ENCODE measurements at regions not wholly inside any gene's neighbourhood (a gene's known extent, or its start where the extent isn't known, plus 50 kb on each side); places are given as distances from the start of the nearest gene placed in this dataset.

DNA sequence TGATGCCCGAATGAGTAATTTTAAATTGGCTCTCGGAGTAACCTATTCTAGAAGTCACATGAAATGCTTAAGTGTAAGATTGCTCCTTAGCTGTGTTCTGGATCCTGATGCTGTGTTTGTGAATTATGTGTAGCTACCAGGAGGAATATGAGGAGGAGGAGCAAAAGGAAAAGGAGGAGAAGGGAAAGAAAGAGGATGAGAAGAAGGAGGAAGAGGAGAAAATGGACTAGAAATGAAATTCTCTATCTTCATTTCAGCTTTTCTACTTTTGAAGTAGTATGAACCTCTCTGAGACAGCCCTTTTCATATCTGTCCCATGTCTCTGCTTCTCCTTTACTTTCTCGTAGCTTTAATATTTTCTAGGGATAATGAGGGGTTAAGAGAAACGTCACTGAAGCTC lies 119.4 kb upstream of the ACTBL2 start:
- Histone ChIP-seq H4K8ac (ENCODE audit: extremely low read depth, insufficient read depth, low read length) (no peak overlapping the region), H2AFZ (ENCODE audit: low read length) (no peak overlapping the region), H3K79me2 (ENCODE audit: control insufficient read depth in 1 of 2, insufficient read depth in 2 of 2, low read length in 2 of 2) (no peaks in the 10 kb centered on the region), H3K14ac (ENCODE audit: insufficient read length) (no peak overlapping the region), H3K18ac (ENCODE audit: extremely low read depth, low read length) (no peak overlapping the region), H4K5ac (ENCODE audit: insufficient read length, low read depth, low read length) (no peak overlapping the region), H3K23ac (ENCODE audit: insufficient read length) (no peak overlapping the region), H3K4me1 (replicated peaks in 1 of 4; ENCODE audit: control insufficient read depth in 3 of 4, insufficient read depth in 4 of 4, low read length in 3 of 4) (no peaks in the 10 kb centered on the region), H3K23me2 (ENCODE audit: low read depth, low read length) (peaks cover 2% of the 10 kb centered on the region; the same call in 1 of the 2 replicates), H2BK20ac (ENCODE audit: low read length) (no peak overlapping the region), H3K27ac (ENCODE audit: low read depth, low read length) (no peak overlapping the region), H4K20me1 (replicated peaks in 1 of 2; ENCODE audit: control insufficient read depth in 1 of 2, insufficient read depth in 2 of 2, low read length in 2 of 2) (no peaks in the 10 kb centered on the region), H3K4me3 (ENCODE audit: extremely low read depth in 1 of 4, insufficient read depth in 2 of 4, low read depth in 3 of 4, low read length in 4 of 4) (no peak overlapping the region), H3K4ac (replicated peaks; ENCODE audit: insufficient read length, low read depth, low read length) (no peak overlapping the region), H4K91ac (replicated peaks; ENCODE audit: insufficient read length, low read length) (no peak overlapping the region), H3K56ac (replicated peaks; ENCODE audit: insufficient read length, low read depth, low read length) (no peak overlapping the region), H3K27me3 (replicated peaks in 1 of 4; ENCODE audit: control insufficient read depth in 3 of 4, extremely low read depth in 1 of 4, insufficient read depth in 3 of 4, low read length in 3 of 4) (no peaks in the 10 kb centered on the region), H3K79me1 (ENCODE audit: low read depth, low read length) (no peaks in the 10 kb centered on the region), H2BK15ac (ENCODE audit: low read length) (no peak overlapping the region), H2AK5ac (ENCODE audit: low read depth, low read length) (no peak overlapping the region), H3K9ac (replicated peaks in 1 of 4; ENCODE audit: extremely low read depth in 1 of 4, low read depth in 3 of 4, low read length in 3 of 4) (no peak overlapping the region), H2BK120ac (replicated peaks; ENCODE audit: low read depth, low read length) (no peak overlapping the region), H3K36me3 (ENCODE audit: control insufficient read depth in 2 of 4, insufficient read depth in 4 of 4, low read length in 3 of 4) (no peaks in the 10 kb centered on the region), H2BK5ac (ENCODE audit: low read depth, low read length) (no peak overlapping the region), H2BK12ac (ENCODE audit: low read depth, low read length) (no peak overlapping the region), H3K4me2 (ENCODE audit: insufficient read depth in 1 of 2, low read depth in 2 of 2, low read length in 2 of 2) (no peak overlapping the region), H3K9me3 (ENCODE audit: insufficient read depth in 2 of 2, low read depth in 1 of 2, low read length in 1 of 2) (no peaks in the 10 kb centered on the region)
- TF ChIP-seq, protein P1, sequence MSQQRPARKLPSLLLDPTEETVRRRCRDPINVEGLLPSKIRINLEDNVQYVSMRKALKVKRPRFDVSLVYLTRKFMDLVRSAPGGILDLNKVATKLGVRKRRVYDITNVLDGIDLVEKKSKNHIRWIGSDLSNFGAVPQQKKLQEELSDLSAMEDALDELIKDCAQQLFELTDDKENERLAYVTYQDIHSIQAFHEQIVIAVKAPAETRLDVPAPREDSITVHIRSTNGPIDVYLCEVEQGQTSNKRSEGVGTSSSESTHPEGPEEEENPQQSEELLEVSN (IDR thresholded peaks at IDR 0.05), result no peak
- no peak for TF ChIP-seq TAF1 (IDR thresholded peaks at IDR 0.05; ENCODE audit: low read depth, low read length)
- TF ChIP-seq, protein P2, sequence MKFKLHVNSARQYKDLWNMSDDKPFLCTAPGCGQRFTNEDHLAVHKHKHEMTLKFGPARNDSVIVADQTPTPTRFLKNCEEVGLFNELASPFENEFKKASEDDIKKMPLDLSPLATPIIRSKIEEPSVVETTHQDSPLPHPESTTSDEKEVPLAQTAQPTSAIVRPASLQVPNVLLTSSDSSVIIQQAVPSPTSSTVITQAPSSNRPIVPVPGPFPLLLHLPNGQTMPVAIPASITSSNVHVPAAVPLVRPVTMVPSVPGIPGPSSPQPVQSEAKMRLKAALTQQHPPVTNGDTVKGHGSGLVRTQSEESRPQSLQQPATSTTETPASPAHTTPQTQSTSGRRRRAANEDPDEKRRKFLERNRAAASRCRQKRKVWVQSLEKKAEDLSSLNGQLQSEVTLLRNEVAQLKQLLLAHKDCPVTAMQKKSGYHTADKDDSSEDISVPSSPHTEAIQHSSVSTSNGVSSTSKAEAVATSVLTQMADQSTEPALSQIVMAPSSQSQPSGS (IDR thresholded peaks at IDR 0.05; ENCODE audit: low read length), result no peak
- TF ChIP-seq CBX8 (IDR thresholded peaks at IDR 0.05; ENCODE audit: borderline replicate concordance, low read depth, low read length), result no peak
- TF ChIP-seq, protein P3, sequence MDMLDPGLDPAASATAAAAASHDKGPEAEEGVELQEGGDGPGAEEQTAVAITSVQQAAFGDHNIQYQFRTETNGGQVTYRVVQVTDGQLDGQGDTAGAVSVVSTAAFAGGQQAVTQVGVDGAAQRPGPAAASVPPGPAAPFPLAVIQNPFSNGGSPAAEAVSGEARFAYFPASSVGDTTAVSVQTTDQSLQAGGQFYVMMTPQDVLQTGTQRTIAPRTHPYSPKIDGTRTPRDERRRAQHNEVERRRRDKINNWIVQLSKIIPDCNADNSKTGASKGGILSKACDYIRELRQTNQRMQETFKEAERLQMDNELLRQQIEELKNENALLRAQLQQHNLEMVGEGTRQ (IDR thresholded peaks at IDR 0.05; ENCODE audit: low read length), result no peak
- no peak for TF ChIP-seq MAFK (IDR thresholded peaks at IDR 0.05; ENCODE audit: low read depth, low read length)
- TF ChIP-seq TBP (IDR thresholded peaks at IDR 0.05; ENCODE audit: low read depth, low read length), result no peak
- TF ChIP-seq CREB1 (IDR thresholded peaks at IDR 0.05), result no peak
- TF ChIP-seq SP4 (IDR thresholded peaks at IDR 0.05; ENCODE audit: low read length), result no peak
- no peak for TF ChIP-seq BACH1 (IDR thresholded peaks at IDR 0.05; ENCODE audit: low read length)
- ChIA-PET POLR2A (ENCODE audit: partially characterized antibody) (no interaction called here), CTCF (ENCODE audit: partially characterized antibody) (interaction anchor here (0.6 to 1.6 kb wide), 5 partner anchors 17 to 1515 kb away, joined by 4 to 6 read pairs (median 5); no protein-coding TSS in a partner anchor)
- DNase-seq (ENCODE audit: low read depth in 1 of 2, low spot score in 2 of 2), result no peak
- WGBS, 2 experiments (ENCODE audit: extremely low coverage in 1 of 2, insufficient coverage in 1 of 2, insufficient read length in 1 of 2, insufficient replicate concordance in 2 of 2, low coverage in 1 of 2, low lambda C conversion rate in 2 of 2, missing lambda C conversion rate in 1 of 2), result 87% methylated on average over 4 of the region's 4 CpGs; no CpG with 5 or more reads in 1 of the 2 experiments
- FAIRE-seq, result no peak

All from H1 (cell line).